Esophagus muscularis mucosa (tissue), 4 donors: ENCODE measurements at regions not wholly inside any gene's neighbourhood (a gene's known extent, or its start where the extent isn't known, plus 50 kb on each side); places are given as distances from the start of the nearest gene placed in this dataset.

Source experiments
- EP300 ChIP-seq: sonication (generic); formaldehyde crosslinking; IDR thresholded peaks from one replicate; pipeline ENCODE4 v1.6.1; 2017; ENCODE audit warnings: antibody characterized with exemption
- POLR2A ChIP-seq: fragments of 450-650 bp; IDR thresholded peaks from one replicate; pipeline ENCODE4 v1.6.1; 2017; ENCODE audit warnings: antibody characterized with exemption, moderate library complexity, mild to moderate bottlenecking, low read depth
- POLR2AphosphoS5 ChIP-seq, 2 donors: sonication (generic); formaldehyde crosslinking; IDR thresholded peaks; one replicate each; pipeline ENCODE4 v1.6.1; 2017; ENCODE audit warnings: antibody characterized with exemption in 2 of 2
- TF ChIP-seq, protein P1 (sequence below), 3 experiments: fragments of 200-600 bp in 2 of 3; fragments of 450-650 bp in 1 of 3; sonication (generic) in 2 of 3; IDR thresholded peaks; one replicate each; pipeline ENCODE4 v1.5.1; 2017 to 2019; ENCODE audit warnings: antibody characterized with exemption in 3 of 3, mild to moderate bottlenecking in 2 of 3, moderate library complexity in 1 of 3

DNA sequence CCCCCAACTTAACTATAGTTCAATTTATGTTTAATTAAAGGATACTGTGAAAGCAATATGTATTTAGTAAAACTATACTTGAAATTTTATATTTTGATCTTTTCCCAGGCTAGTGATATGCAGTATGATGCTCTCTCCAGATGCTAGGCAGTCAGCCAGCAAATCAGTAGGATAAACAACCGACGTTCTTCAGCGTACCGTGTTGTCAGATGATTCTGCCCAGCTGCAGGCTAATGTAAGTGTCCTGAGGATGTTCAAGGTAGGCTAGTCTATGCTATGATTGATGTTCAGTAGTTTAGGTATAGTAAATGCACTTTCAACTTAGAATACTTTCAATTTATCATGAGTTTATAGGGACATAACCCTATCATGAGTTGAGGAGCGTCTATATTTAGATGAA, 762.6 kb downstream of the MRPL39 start:
- TF ChIP-seq POLR2A (no peak), EP300 (no peak), POLR2AphosphoS5 (IDR thresholded peaks at IDR 0.05) (no peak)
- TF ChIP-seq, protein P1, sequence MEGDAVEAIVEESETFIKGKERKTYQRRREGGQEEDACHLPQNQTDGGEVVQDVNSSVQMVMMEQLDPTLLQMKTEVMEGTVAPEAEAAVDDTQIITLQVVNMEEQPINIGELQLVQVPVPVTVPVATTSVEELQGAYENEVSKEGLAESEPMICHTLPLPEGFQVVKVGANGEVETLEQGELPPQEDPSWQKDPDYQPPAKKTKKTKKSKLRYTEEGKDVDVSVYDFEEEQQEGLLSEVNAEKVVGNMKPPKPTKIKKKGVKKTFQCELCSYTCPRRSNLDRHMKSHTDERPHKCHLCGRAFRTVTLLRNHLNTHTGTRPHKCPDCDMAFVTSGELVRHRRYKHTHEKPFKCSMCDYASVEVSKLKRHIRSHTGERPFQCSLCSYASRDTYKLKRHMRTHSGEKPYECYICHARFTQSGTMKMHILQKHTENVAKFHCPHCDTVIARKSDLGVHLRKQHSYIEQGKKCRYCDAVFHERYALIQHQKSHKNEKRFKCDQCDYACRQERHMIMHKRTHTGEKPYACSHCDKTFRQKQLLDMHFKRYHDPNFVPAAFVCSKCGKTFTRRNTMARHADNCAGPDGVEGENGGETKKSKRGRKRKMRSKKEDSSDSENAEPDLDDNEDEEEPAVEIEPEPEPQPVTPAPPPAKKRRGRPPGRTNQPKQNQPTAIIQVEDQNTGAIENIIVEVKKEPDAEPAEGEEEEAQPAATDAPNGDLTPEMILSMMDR (IDR thresholded peaks at IDR 0.05), result no peak
